GM23338 (cell line): ENCODE measurements at regions not wholly inside any gene's neighbourhood (a gene's known extent, or its start where the extent isn't known, plus 50 kb on each side); places are given as distances from the start of the nearest gene placed in this dataset.

ENCODE experiments used
- EZH2 ChIP-seq: fragments of 200-600 bp; sonication (generic); IDR thresholded peaks from one replicate; pipeline ENCODE4 v1.8.0; 2017; ENCODE audit warnings: antibody characterized with exemption, mild to moderate bottlenecking, low read depth; ENCODE audit not compliant: unreplicated experiment
- POLR2AphosphoS5 ChIP-seq: IDR thresholded peaks from 2 replicates; pipeline ENCODE4 v1.6.1; 2016; ENCODE audit warnings: antibody characterized with exemption, low read depth
- TF ChIP-seq, protein P1 (sequence below), 2 experiments: fragments of 200-600 bp in 1 of 2; sonication (generic) in 1 of 2; conservative IDR thresholded peaks; 2 replicates each; pipeline versions ENCODE4 v1.5.1 to v1.6.1; 2016 to 2017; ENCODE audit warnings: antibody characterized with exemption in 2 of 2, low read depth in 2 of 2, mild to moderate bottlenecking in 2 of 2, moderate library complexity in 1 of 2

DNA sequence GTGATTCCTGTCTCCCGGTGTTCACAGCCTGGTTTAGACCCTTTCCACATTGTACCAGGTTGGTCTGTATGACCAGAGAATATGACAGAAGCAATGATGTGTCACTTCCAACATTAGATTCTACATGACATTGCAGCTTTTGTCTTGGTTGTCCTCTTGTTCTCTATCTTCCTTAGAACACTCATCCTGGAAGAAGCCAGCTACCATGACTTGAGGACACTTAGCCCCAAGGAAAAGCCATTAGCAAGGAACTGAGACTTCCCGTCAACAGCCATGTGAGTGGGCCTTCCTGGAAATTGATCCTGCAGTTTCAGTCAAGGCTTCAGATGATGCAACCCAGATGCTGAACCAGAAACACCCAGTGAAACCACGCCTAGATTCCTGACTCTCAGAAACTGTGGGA, 143.3 kb downstream of the MREG start:
- TF ChIP-seq EZH2 (no peak), POLR2AphosphoS5 (no peak)
- TF ChIP-seq, protein P1, sequence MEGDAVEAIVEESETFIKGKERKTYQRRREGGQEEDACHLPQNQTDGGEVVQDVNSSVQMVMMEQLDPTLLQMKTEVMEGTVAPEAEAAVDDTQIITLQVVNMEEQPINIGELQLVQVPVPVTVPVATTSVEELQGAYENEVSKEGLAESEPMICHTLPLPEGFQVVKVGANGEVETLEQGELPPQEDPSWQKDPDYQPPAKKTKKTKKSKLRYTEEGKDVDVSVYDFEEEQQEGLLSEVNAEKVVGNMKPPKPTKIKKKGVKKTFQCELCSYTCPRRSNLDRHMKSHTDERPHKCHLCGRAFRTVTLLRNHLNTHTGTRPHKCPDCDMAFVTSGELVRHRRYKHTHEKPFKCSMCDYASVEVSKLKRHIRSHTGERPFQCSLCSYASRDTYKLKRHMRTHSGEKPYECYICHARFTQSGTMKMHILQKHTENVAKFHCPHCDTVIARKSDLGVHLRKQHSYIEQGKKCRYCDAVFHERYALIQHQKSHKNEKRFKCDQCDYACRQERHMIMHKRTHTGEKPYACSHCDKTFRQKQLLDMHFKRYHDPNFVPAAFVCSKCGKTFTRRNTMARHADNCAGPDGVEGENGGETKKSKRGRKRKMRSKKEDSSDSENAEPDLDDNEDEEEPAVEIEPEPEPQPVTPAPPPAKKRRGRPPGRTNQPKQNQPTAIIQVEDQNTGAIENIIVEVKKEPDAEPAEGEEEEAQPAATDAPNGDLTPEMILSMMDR (conservative IDR thresholded peaks at IDR 0.05; ENCODE audit: low read depth in 2 of 2) = no peak
